GM21619 (cell line): ENCODE measurements at regions not wholly inside any gene's neighbourhood (a gene's known extent, or its start where the extent isn't known, plus 50 kb on each side); places are given as distances from the start of the nearest gene placed in this dataset.
"Not testable (repeated sequence)": the region's sequence is repeated elsewhere in the genome, so short reads cannot be mapped to it uniquely, and the experiment has no call there.

ENCODE experiments used
- ATAC-seq: cut with Tn5 transposase; IDR thresholded peaks from one replicate; pipeline ENCODE4 v1.9.1; 2021; ENCODE audit not compliant: unreplicated experiment

DNA sequence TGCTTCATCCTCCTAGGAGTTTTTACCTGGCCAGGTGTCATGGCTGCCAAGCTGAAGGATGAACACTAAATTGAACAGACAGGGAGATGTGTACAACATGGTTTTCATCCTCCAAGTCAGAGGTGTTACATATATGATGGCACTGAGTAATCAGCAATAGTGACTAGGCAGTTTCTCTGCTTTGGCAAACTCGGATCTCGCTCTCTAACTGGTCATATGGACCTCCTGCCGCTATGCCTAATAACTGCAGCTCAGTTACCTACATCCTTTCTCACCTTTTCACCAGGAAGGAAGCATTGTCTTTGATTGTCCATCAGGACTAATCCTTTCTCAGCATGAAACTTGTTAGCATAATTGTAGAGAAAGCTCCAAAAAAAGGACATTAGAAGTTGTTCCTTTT lies 175.9 kb upstream of the PLSCR5 start:
- ATAC-seq = no peak

GRCh38 chr3:146780251-146780650 lies 175.1 kb upstream of the PLSCR5 start:
- no peak for ATAC-seq

DNA sequence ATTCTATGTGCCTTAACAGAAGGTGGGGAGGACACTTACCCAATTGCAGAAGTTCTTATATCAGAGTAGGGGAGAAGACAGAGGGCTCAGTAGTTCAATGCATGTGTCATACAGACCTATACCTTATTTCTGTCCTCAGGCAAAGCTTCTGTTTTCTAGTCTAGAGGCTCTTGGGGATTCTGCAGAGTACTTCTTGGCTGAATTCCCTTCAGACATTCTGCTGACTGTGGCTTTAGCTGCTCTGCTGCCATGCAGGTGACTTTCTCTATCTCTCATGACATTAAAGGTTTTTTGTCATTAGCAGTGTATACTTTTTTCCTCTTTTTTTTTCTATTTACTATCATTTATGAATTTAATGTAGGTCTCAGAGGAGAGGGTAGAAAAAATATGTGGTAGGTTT lies 172.8 kb upstream of the PLSCR5 start:
- no peak for ATAC-seq

GRCh38 chr3:146772211-146772743 lies 167.1 kb upstream of the PLSCR5 start:
- ATAC-seq = no peak

- no peak for ATAC-seq
Observed at GRCh38 chr3:146770881-146771280, 165.7 kb upstream of the PLSCR5 start.

DNA sequence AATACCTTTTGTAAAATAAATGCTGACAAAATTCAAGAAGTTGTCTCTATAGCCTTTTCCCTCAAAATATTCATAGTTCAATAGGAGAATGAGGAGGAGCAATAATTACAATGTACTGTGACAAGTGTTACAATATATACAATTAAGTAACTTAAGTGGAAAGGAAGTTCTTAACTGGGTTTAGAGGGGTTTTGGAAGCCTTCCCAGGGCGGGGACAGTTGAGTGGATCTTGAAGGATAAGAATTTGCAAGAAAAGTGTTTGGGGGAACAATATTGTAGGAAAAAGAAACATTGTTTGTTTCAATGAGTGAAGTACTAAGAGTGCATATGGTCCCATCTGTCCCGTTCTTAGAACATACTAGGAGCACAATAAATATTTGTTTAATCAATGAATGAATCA lies 165.2 kb upstream of the PLSCR5 start:
- no peak for ATAC-seq

GRCh38 chr3:146757759-146758158 lies 152.6 kb upstream of the PLSCR5 start:
- ATAC-seq = no peak

DNA sequence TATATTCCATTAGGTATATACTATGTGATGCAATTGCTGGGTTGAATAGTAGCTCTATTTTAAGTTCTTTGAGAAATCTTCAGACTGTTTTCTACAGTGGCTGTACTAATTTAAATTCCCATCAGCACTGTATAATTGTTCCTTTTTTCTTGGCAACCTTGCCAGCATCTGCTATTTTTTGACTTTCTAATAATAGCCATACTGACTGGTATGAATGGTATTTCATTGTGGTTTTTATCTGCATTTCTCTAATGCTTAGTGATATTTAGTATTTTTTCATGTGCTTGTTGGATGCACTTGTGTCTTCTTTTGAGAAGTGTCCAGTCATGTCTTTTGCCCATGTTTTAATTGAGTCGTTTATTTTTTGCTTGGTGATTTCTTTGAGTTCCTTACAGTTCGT lies 145.1 kb upstream of the PLSCR5 start:
- no peak for ATAC-seq

DNA sequence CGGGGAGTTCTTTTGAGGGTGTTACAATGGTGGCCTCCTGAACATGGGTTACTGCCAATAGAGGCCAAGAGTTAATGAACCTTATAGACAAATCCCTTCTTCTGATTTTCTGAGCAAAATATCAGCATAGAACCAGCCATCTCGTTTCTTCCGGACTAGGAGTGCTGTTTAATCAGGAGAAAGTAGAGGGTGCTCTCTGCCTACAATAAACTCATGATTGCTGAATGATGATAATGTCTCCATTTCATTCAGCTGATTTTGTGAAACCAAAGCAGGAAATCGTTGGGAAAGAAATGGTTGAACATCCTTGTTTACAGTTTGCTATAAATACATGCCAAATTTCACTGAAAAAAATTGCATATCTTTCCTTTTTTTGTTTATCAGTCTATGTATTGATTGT lies 142.8 kb upstream of the PLSCR5 start:
- ATAC-seq = no peak

GRCh38 chr3:146747051-146747450 lies 141.9 kb upstream of the PLSCR5 start:
- ATAC-seq = no peak

GRCh38 chr3:146746190-146746589 lies 141.0 kb upstream of the PLSCR5 start:
- ATAC-seq = no peak

DNA sequence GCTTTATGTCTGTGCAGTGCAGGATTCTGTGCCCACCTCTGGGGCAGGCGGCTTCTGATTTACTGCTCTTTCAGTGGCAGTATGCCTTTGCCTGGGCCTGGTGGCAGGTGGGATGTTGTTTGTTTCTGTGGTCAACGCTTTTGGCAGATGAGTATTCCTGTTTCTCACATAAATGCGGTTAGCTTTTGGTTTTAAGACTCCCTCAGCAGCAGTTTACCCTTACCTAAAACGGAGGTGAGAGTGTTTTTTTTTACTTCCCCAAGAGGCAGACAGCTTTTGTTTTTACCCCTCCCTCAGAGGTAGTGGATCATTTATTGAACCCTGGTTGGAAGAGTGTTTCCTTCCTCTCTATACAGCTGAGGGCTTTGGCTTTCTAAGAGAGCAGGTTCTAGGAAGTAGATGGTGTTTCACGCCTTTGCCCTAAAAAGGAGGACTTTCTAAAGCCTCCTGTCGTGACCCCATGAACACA lies 134.1 kb upstream of the PLSCR5 start:
- no peak for ATAC-seq

DNA sequence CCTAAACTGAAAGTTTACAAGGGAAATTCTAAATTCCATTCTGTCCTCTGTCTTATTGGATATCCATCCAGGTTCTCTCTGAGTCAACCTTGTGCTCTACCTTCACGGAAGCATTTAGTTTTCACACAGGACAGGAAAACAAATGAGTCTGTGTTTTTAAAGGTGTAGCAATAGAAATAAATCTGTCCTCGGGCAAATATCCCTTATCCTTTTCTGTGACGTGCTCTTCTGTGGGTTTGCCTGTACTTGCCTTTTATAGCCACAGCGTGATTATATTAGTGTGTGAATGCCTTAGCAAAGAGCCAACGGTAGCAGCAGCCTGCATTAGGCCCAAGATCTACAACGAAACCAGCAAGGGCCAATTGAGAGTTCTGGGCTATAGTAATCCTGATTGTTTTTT lies 127.2 kb upstream of the PLSCR5 start:
- no peak for ATAC-seq

- no peak for ATAC-seq
Observed at GRCh38 chr3:146715170-146715569, 110.0 kb upstream of the PLSCR5 start.

DNA sequence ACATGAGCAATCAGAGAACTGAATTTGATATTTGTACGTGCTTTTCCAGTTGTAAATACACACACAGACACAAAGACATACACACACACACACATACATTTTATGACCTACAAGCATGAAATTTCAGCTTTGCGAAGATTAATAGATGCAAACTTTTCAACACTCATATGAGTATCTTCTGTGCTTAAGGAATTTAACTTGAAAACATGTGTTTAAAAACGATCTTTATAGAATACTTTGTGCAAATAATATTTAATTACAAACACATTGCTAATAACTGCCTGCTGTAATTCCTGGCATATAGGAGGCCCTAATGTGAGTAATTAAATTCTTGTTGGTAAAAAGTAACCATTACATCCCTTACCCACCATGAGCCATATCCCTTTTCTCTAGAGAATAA lies 107.7 kb upstream of the PLSCR5 start:
- ATAC-seq = no peak

- no peak for ATAC-seq
Observed at GRCh38 chr3:146709969-146710368, 104.8 kb upstream of the PLSCR5 start.

DNA sequence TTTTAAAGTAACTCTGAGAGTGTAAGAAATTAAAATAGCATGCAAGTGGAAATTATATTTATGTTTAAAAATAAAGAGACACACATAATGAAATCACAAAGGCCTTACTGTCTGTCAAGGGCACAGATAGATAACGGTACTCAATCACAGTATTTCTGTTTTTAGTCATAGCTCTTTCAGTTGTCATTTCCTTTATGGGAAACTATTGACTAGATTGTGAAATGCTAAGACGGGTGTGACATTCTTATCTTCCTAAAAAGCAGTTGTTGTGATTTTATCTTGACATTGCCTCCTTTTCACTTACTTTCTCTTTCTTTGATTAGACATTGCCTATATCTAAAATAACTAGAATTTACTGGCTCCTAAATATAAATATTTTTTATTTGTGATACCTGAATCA lies 100.1 kb upstream of the PLSCR5 start:
- no peak for ATAC-seq

- no peak for ATAC-seq
Observed at GRCh38 chr3:146702237-146702636, 97.1 kb upstream of the PLSCR5 start.

GRCh38 chr3:146701246-146701645 lies 96.1 kb upstream of the PLSCR5 start:
- ATAC-seq = no peak

GRCh38 chr3:146700025-146700424 lies 94.9 kb upstream of the PLSCR5 start:
- not testable (repeated sequence) for ATAC-seq

DNA sequence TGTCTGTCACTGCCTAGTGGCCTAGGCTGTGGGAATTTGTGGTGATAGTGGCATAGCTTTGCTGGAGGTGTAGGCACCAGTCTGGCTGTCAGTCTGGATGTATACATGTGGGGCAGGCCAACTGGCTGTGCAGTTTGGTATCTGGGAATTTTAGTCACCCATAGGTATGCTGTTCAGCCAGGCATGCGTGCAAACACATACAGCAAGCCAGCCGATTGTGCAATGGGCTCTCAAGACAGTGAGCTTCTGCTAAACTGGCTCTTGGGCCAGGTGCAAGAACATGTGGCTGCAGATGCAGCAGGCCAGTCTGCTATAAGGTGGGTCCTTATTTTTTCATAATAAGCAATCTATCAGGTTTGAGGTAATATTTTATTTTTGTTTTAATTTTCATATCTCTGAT lies 87.1 kb upstream of the PLSCR5 start:
- ATAC-seq = no peak

- ATAC-seq = no peak
Observed at GRCh38 chr3:146685050-146685814, 80.1 kb upstream of the PLSCR5 start.

DNA sequence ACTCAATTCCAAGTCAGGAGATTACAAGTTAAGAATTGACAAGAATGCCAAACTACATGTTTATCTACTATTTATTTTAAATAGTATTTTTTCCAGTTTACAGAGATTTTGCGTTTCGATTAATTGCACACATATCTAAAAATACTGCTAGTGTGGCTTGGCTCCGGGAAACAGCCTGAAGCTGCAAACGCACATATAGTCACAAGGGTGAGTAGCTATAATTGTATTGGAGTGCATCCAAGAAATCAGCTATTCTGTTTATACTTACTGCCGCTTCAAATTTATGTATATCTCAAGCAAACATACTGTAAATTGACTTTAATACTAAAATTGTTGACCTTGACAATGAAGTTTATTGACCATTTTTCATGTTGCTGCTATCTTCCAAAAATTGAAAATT lies 77.0 kb upstream of the PLSCR5 start:
- no peak for ATAC-seq
